OCI-LY1 (cell line): ENCODE measurements at regions not wholly inside any gene's neighbourhood (a gene's known extent, or its start where the extent isn't known, plus 50 kb on each side); places are given as distances from the start of the nearest gene placed in this dataset.

ENCODE experiments used
- H2AFZ ChIP-seq: fragments of 200-600 bp; sonication (generic), shearing (Covaris generic); 2 replicates; pipeline ENCODE4 v1.6.0; 2014; ENCODE audit warnings: antibody characterized with exemption, mild to moderate bottlenecking, low read length
- H3F3A ChIP-seq: fragments of 200-600 bp; sonication (generic), shearing (Covaris generic); 2 replicates; pipeline ENCODE4 v1.6.0; 2014; ENCODE audit warnings: mild to moderate bottlenecking, antibody characterized with exemption, low read length, moderate library complexity; ENCODE audit not compliant: insufficient read depth
- H3K27ac ChIP-seq: fragments of 200-600 bp; sonication (generic); 2 replicates; pipeline ENCODE4 v1.5.1; 2014; ENCODE audit warnings: low read length, mixed run types, mild to moderate bottlenecking, low read depth; ENCODE audit not compliant: poor library complexity, severe bottlenecking
- H3K27me3 ChIP-seq: fragments of 200-600 bp; sonication (generic); 2 replicates; pipeline ENCODE4 v1.6.0; 2014; ENCODE audit warnings: antibody characterized with exemption, mild to moderate bottlenecking, low read length, moderate library complexity; ENCODE audit not compliant: insufficient read depth
- H3K36me3 ChIP-seq: fragments of 200-600 bp; sonication (generic); 2 replicates; pipeline ENCODE4 v1.6.1; 2014; ENCODE audit warnings: mild to moderate bottlenecking, antibody characterized with exemption, low read length, moderate library complexity, mixed read lengths; ENCODE audit not compliant: insufficient read depth
- H3K4me1 ChIP-seq: fragments of 200-600 bp; sonication (generic); 2 replicates; pipeline ENCODE4 v1.5.1; 2014; ENCODE audit warnings: mild to moderate bottlenecking, low read length, moderate library complexity; ENCODE audit not compliant: insufficient read depth, severe bottlenecking
- H3K4me2 ChIP-seq: fragments of 200-600 bp; sonication (generic), shearing (Covaris generic); 2 replicates; pipeline ENCODE4 v1.6.1; 2014; ENCODE audit warnings: low read length
- H3K4me3 ChIP-seq: fragments of 200-600 bp; sonication (generic); 2 replicates; pipeline ENCODE4 v1.5.1; 2014; ENCODE audit warnings: low read length, low read depth, mild to moderate bottlenecking, mixed read lengths; ENCODE audit not compliant: poor library complexity, severe bottlenecking
- H3K79me2 ChIP-seq: fragments of 200-600 bp; shearing (Covaris generic); 2 replicates; pipeline ENCODE4 v1.6.1; 2016; ENCODE audit warnings: mixed run types, low read length, mixed read lengths; ENCODE audit not compliant: insufficient read depth
- H3K9ac ChIP-seq: fragments of 200-600 bp; sonication (generic), shearing (Covaris generic); 2 replicates; pipeline ENCODE4 v1.6.1; 2014; ENCODE audit warnings: mild to moderate bottlenecking, low read length, mixed read lengths
- H3K9me2 ChIP-seq: fragments of 200-600 bp; sonication (generic), shearing (Covaris generic); 2 replicates; pipeline ENCODE4 v1.6.1; 2014; ENCODE audit warnings: low read depth, mild to moderate bottlenecking, low read length, mixed read lengths
- H3K9me3 ChIP-seq: fragments of 200-600 bp; shearing (Covaris generic); 2 replicates; pipeline ENCODE4 v1.6.1; 2014; ENCODE audit warnings: low read length, mixed read lengths
- H4K20me1 ChIP-seq: fragments of 200-600 bp; sonication (generic), shearing (Covaris generic); 2 replicates; pipeline ENCODE4 v1.6.0; 2016; ENCODE audit warnings: mild to moderate bottlenecking, low read length; ENCODE audit not compliant: insufficient read depth
- CTCF ChIP-seq: fragments of 200-600 bp; sonication (generic), shearing (Covaris generic); IDR thresholded peaks from 2 replicates; pipeline ENCODE4 v1.5.1; 2017; ENCODE audit warnings: mild to moderate bottlenecking, antibody characterized with exemption, low read length, moderate library complexity, mixed read lengths
- EZH2 ChIP-seq: fragments of 200-600 bp; sonication (generic), shearing (Covaris generic); IDR thresholded peaks from 2 replicates; pipeline ENCODE4 v1.8.0; 2017; ENCODE audit warnings: borderline replicate concordance, mixed run types, mild to moderate bottlenecking, antibody characterized with exemption, low read length, moderate library complexity, mixed read lengths

- no peak overlapping the region for H3K4me3 ChIP-seq
- no peak overlapping the region for H2AFZ ChIP-seq
- no peak overlapping the region for H3K4me2 ChIP-seq
- no peaks in the 10 kb centered on the region for H3F3A ChIP-seq
- TF ChIP-seq EZH2: no peak
- TF ChIP-seq CTCF: no peak
- H4K20me1 ChIP-seq: no peaks in the 10 kb centered on the region
- H3K79me2 ChIP-seq: no peaks in the 10 kb centered on the region
- no peaks in the 10 kb centered on the region for H3K36me3 ChIP-seq
- no peak overlapping the region for H3K27ac ChIP-seq
- no peaks in the 10 kb centered on the region for H3K27me3 ChIP-seq
- no peak overlapping the region for H3K9ac ChIP-seq
- no peaks in the 10 kb centered on the region for H3K4me1 ChIP-seq
- no peaks in the 10 kb centered on the region for H3K9me3 ChIP-seq
- H3K9me2 ChIP-seq: no peaks in the 10 kb centered on the region
These were observed 137.2 kb upstream of the ARHGEF9 start for GRCh38 chrX:63922221-63922620.

GRCh38 chrX:63920875-63921274 is 135.9 kb upstream of the ARHGEF9 start:
- no peaks in the 10 kb centered on the region for H4K20me1 ChIP-seq
- no peaks in the 10 kb centered on the region for H3F3A ChIP-seq
- H3K27me3 ChIP-seq: no peaks in the 10 kb centered on the region
- no peak overlapping the region for H3K9ac ChIP-seq
- H3K9me3 ChIP-seq: no peaks in the 10 kb centered on the region
- H3K4me3 ChIP-seq: no peak overlapping the region
- no peak overlapping the region for H3K4me2 ChIP-seq
- no peaks in the 10 kb centered on the region for H3K9me2 ChIP-seq
- no peaks in the 10 kb centered on the region for H3K4me1 ChIP-seq
- H3K27ac ChIP-seq: no peak overlapping the region
- TF ChIP-seq CTCF (no peak), EZH2 (no peak)
- no peak overlapping the region for H2AFZ ChIP-seq
- H3K36me3 ChIP-seq: no peaks in the 10 kb centered on the region
- H3K79me2 ChIP-seq: no peaks in the 10 kb centered on the region

DNA sequence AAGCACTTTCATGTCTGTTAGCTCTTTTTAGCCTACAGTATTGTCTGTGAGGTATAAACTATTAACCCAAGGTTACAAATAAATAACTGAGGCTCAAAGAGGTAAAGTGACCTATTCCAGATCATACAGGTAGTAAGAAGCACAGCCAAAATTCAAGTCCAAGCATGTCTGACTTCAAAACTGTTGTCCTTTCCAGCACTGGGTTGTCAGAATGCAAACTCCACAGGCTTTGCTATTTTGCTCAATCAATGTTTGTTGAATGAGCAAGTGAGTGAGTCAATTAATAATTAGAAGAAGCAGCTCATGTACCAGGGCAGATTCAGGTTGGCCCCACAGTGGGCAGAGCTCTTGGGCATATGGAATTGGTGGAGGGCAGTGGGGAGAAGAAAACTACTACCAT is 134.1 kb upstream of the ARHGEF9 start:
- Histone ChIP-seq H3K9ac (no peak overlapping the region), H3K36me3 (no peaks in the 10 kb centered on the region), H3K4me3 (no peak overlapping the region), H3K4me2 (no peak overlapping the region), H3K27me3 (no peaks in the 10 kb centered on the region), H3K4me1 (no peaks in the 10 kb centered on the region), H3K9me2 (no peaks in the 10 kb centered on the region), H3F3A (no peaks in the 10 kb centered on the region), H2AFZ (no peak overlapping the region), H4K20me1 (no peaks in the 10 kb centered on the region), H3K9me3 (no peaks in the 10 kb centered on the region), H3K27ac (no peak overlapping the region), H3K79me2 (no peaks in the 10 kb centered on the region)
- TF ChIP-seq CTCF (no peak), EZH2 (no peak)
